ENCODE measurements at regions not wholly inside any gene's neighbourhood (a gene's known extent, or its start where the extent isn't known, plus 50 kb on each side); places are given as distances from the start of the nearest gene placed in this dataset.

- peaks cover 3% of the 10 kb centered on the region for H3K27me3 Mint-ChIP-seq (ENCODE audit: insufficient read depth, low read depth, poor library complexity)
- no peaks in the 10 kb centered on the region for H3K4me1 Mint-ChIP-seq
- no peak overlapping the region for H3K4me2 ChIP-seq
- no peaks in the 10 kb centered on the region for H3K27me3 ChIP-seq (ENCODE audit: insufficient read depth)
- H3K4me3 ChIP-seq = no peak overlapping the region
- TF ChIP-seq ZNF114 (CRISPR knock-in tag; IDR thresholded peaks at IDR 0.05) (no peak), ZNF331 (CRISPR knock-in tag; IDR thresholded peaks at IDR 0.05; ENCODE audit: low read depth) (no peak), STAT1 (IDR thresholded peaks at IDR 0.05; ENCODE audit: unreplicated experiment) (no peak), JUNB (IDR thresholded peaks at IDR 0.05; ENCODE audit: unreplicated experiment) (no peak), CREB1 (CRISPR knock-in tag; IDR thresholded peaks at IDR 0.05; ENCODE audit: low read depth) (no peak), ETS1 (IDR thresholded peaks at IDR 0.05) (no peak), POLR2AphosphoS5 (IDR thresholded peaks at IDR 0.05; ENCODE audit: low read depth) (no peak)
- H3K4me3 Mint-ChIP-seq = no peak overlapping the region
- no peaks in the 10 kb centered on the region for H3K36me3 ChIP-seq (ENCODE audit: insufficient read depth)
- DNase-seq (ENCODE audit: low spot score) (no peak), ATAC-seq (no peak)
- H3F3A ChIP-seq (replicated peaks; ENCODE audit: low read depth) = no peaks in the 10 kb centered on the region
- H3K79me2 ChIP-seq (replicated peaks; ENCODE audit: insufficient read depth) = no peaks in the 10 kb centered on the region
- H4K20me1 ChIP-seq (replicated peaks; ENCODE audit: insufficient read depth) = no peaks in the 10 kb centered on the region
- H2AFZ ChIP-seq = no peak overlapping the region
- no peaks in the 10 kb centered on the region for H3K4me1 ChIP-seq (ENCODE audit: insufficient read depth)
- H3K9me3 Mint-ChIP-seq = no peaks in the 10 kb centered on the region
- no peak overlapping the region for H3K27ac Mint-ChIP-seq
- no peaks in the 10 kb centered on the region for H3K36me3 Mint-ChIP-seq (ENCODE audit: low read depth)
- H3K9me2 ChIP-seq (ENCODE audit: insufficient read depth) = peaks cover 3% of the 10 kb centered on the region; the same call in 1 of the 2 replicates
- no peak overlapping the region for H3K27ac ChIP-seq (ENCODE audit: low read depth)
These were observed 400.5 kb upstream of the CCDC196 start for GRCh38 chr14:66085665-66086064.

GRCh38 chr14:66087231-66087630, 398.9 kb upstream of the CCDC196 start:
- ATAC-seq = no peak
- Mint-ChIP-seq H3K4me3 (no peak overlapping the region), H3K27ac (no peak overlapping the region), H3K9me3 (no peaks in the 10 kb centered on the region), H3K36me3 (ENCODE audit: low read depth) (no peaks in the 10 kb centered on the region), H3K27me3 (ENCODE audit: insufficient read depth, low read depth, poor library complexity) (peaks cover 3% of the 10 kb centered on the region), H3K4me1 (no peaks in the 10 kb centered on the region)
- H4K20me1 ChIP-seq (replicated peaks; ENCODE audit: insufficient read depth) = no peaks in the 10 kb centered on the region
- H3K27ac ChIP-seq (ENCODE audit: low read depth) = no peak overlapping the region
- no peak for DNase-seq (ENCODE audit: low spot score)
- H3K79me2 ChIP-seq (replicated peaks; ENCODE audit: insufficient read depth) = no peaks in the 10 kb centered on the region
- no peaks in the 10 kb centered on the region for H3F3A ChIP-seq (replicated peaks; ENCODE audit: low read depth)
- H3K4me3 ChIP-seq = no peak overlapping the region
- H2AFZ ChIP-seq = no peak overlapping the region
- H3K9me2 ChIP-seq (ENCODE audit: insufficient read depth) = peaks cover 3% of the 10 kb centered on the region; the same call in 1 of the 2 replicates
- H3K4me1 ChIP-seq (ENCODE audit: insufficient read depth) = no peaks in the 10 kb centered on the region
- H3K27me3 ChIP-seq (ENCODE audit: insufficient read depth) = no peaks in the 10 kb centered on the region
- no peaks in the 10 kb centered on the region for H3K36me3 ChIP-seq (ENCODE audit: insufficient read depth)
- H3K4me2 ChIP-seq = no peak overlapping the region
- TF ChIP-seq EZH2 (IDR thresholded peaks at IDR 0.05; ENCODE audit: low read depth, unreplicated experiment) (no peak), EZH2phosphoT487 (IDR thresholded peaks at IDR 0.05; ENCODE audit: unreplicated experiment) (no peak), ZNF462 (CRISPR knock-in tag; IDR thresholded peaks at IDR 0.05) (no peak), ZNF331 (CRISPR knock-in tag; IDR thresholded peaks at IDR 0.05; ENCODE audit: low read depth) (no peak), REST (IDR thresholded peaks at IDR 0.05; ENCODE audit: unreplicated experiment) (no peak), STAT1 (IDR thresholded peaks at IDR 0.05; ENCODE audit: unreplicated experiment) (no peak)
